H1 (cell line): ENCODE measurements at regions not wholly inside any gene's neighbourhood (a gene's known extent, or its start where the extent isn't known, plus 50 kb on each side); places are given as distances from the start of the nearest gene placed in this dataset.

Experiments used
- CTCF ChIA-PET: fragments of 300-600 bp; sonication (Branson Sonifier 250); formaldehyde crosslinking; loops from one replicate; lab custom pipeline; 2021; ENCODE audit not compliant: partially characterized antibody; lab: Charles Lee
- POLR2A ChIA-PET: fragments of 300-600 bp; sonication (Branson Sonifier 250); formaldehyde crosslinking; loops from one replicate; lab custom pipeline; 2021; ENCODE audit warnings: inconsistent platforms; ENCODE audit not compliant: partially characterized antibody; lab: Charles Lee
- DNase-seq, 2 experiments: peaks; one replicate each; pipeline versions ENCODE4 v3.0.0 to v3.0.0-alpha.2; 2010 to 2022; ENCODE audit warnings: low spot score in 2 of 2, low read depth in 1 of 2, mixed read lengths in 1 of 2
- FAIRE-seq: peaks from 2 replicates; lab custom pipeline; 2011; peaks lifted over from hg19 to GRCh38; lab: Jason Lieb, UNC
- H2AFZ ChIP-seq: 2 replicates; pipeline ENCODE4 v1.8.1; 2012; ENCODE audit warnings: low read length, inconsistent platforms
- H2AK5ac ChIP-seq: 2 replicates; pipeline ENCODE4 v1.6.1; 2013; ENCODE audit warnings: low read depth, low read length
- H2BK120ac ChIP-seq: replicated peaks from 2 replicates; pipeline ENCODE3; 2013; ENCODE audit warnings: low read depth, low read length, inconsistent platforms
- H2BK12ac ChIP-seq: 2 replicates; pipeline ENCODE4 v1.6.1; 2013; ENCODE audit warnings: low read depth, low read length
- H2BK15ac ChIP-seq: 2 replicates; pipeline ENCODE4 v1.6.1; 2013; ENCODE audit warnings: low read length
- H2BK20ac ChIP-seq: 2 replicates; pipeline ENCODE4 v1.6.1; 2013; ENCODE audit warnings: low read length
- H2BK5ac ChIP-seq: 2 replicates; pipeline ENCODE4 v1.6.1; 2013; ENCODE audit warnings: low read depth, low read length
- H3K14ac ChIP-seq: 2 replicates; pipeline ENCODE4 v1.6.1; 2013; ENCODE audit warnings: inconsistent platforms; ENCODE audit not compliant: insufficient read length
- H3K18ac ChIP-seq: 2 replicates; pipeline ENCODE4 v1.6.1; 2013; ENCODE audit warnings: low read length; ENCODE audit errors: extremely low read depth
- H3K23ac ChIP-seq: 2 replicates; pipeline ENCODE4 v1.6.1; 2013; ENCODE audit warnings: inconsistent platforms; ENCODE audit not compliant: insufficient read length
- H3K23me2 ChIP-seq: 2 replicates; pipeline ENCODE4 v1.6.1; 2013; ENCODE audit warnings: low read depth, low read length
- H3K27ac ChIP-seq: 2 replicates; pipeline ENCODE4 v1.6.1; 2011; ENCODE audit warnings: low read depth, low read length, inconsistent platforms
- H3K27me3 ChIP-seq, 4 experiments: replicated peaks in 1 of 4; 1 replicate in 1 of 4; 2 replicates in 3 of 4; pipeline versions ENCODE4 v1.6.1 to v1.8.1; 2011 to 2013; ENCODE audit warnings: low read length in 3 of 4, mild to moderate bottlenecking in 3 of 4, inconsistent platforms in 2 of 4, mixed read lengths in 2 of 4, moderate library complexity in 1 of 4; ENCODE audit not compliant: control insufficient read depth in 3 of 4, insufficient read depth in 3 of 4; ENCODE audit errors: extremely low read depth in 1 of 4
- H3K36me3 ChIP-seq, 4 experiments: 2 replicates each; pipeline versions ENCODE4 v1.6.1 to v1.8.1; 2011 to 2013; ENCODE audit warnings: mild to moderate bottlenecking in 4 of 4, low read length in 3 of 4, moderate library complexity in 2 of 4, control low read depth in 1 of 4, inconsistent platforms in 1 of 4; ENCODE audit not compliant: insufficient read depth in 4 of 4, control insufficient read depth in 2 of 4
- H3K4ac ChIP-seq: replicated peaks from 2 replicates; pipeline ENCODE3; 2013; ENCODE audit warnings: low read length, low read depth, mixed read lengths, inconsistent platforms; ENCODE audit not compliant: insufficient read length
- H3K4me1 ChIP-seq, 4 experiments: replicated peaks in 1 of 4; 1 replicate in 1 of 4; 2 replicates in 3 of 4; pipeline versions ENCODE4 v1.6.1 to v1.8.1; 2011 to 2013; ENCODE audit warnings: low read length in 3 of 4, inconsistent platforms in 2 of 4, mixed read lengths in 1 of 4; ENCODE audit not compliant: insufficient read depth in 4 of 4, control insufficient read depth in 3 of 4
- H3K4me2 ChIP-seq, 2 experiments: 2 replicates each; pipeline versions ENCODE4 v1.6.1 to v1.8.1; 2011 to 2013; ENCODE audit warnings: low read depth in 2 of 2, low read length in 2 of 2, control low read depth in 1 of 2, inconsistent platforms in 1 of 2, mild to moderate bottlenecking in 1 of 2; ENCODE audit not compliant: insufficient read depth in 1 of 2
- H3K4me3 ChIP-seq, 4 experiments: fragments of 200-600, 300-600 bp in 1 of 4; sonication (generic), shearing (Covaris generic), sonication (Bioruptor Twin) in 1 of 4; 2 replicates each; pipeline versions ENCODE4 v1.5.1 to v1.8.1; 2011 to 2016; ENCODE audit warnings: low read length in 4 of 4, low read depth in 3 of 4, control low read depth in 2 of 4, inconsistent platforms in 2 of 4, mild to moderate bottlenecking in 2 of 4, mixed read lengths in 1 of 4, moderate library complexity in 1 of 4; ENCODE audit not compliant: insufficient read depth in 2 of 4; ENCODE audit errors: extremely low read depth in 1 of 4
- H3K56ac ChIP-seq: replicated peaks from 2 replicates; pipeline ENCODE3; 2013; ENCODE audit warnings: low read depth, mild to moderate bottlenecking, mixed read lengths, low read length, inconsistent platforms; ENCODE audit not compliant: insufficient read length
- H3K79me1 ChIP-seq: 2 replicates; pipeline ENCODE4 v1.6.1; 2013; ENCODE audit warnings: low read depth, low read length, control low read depth
- H3K79me2 ChIP-seq, 2 experiments: 2 replicates each; pipeline versions ENCODE4 v1.6.1 to v1.8.1; 2012 to 2013; ENCODE audit warnings: low read length in 2 of 2, mild to moderate bottlenecking in 2 of 2, inconsistent platforms in 1 of 2; ENCODE audit not compliant: insufficient read depth in 2 of 2, control insufficient read depth in 1 of 2
- H3K9ac ChIP-seq, 4 experiments: replicated peaks in 1 of 4; 1 replicate in 1 of 4; 2 replicates in 3 of 4; pipeline versions ENCODE4 v1.6.1 to v1.8.1; 2011 to 2013; ENCODE audit warnings: low read depth in 3 of 4, low read length in 3 of 4, control low read depth in 2 of 4, mild to moderate bottlenecking in 2 of 4, moderate library complexity in 2 of 4, inconsistent platforms in 1 of 4; ENCODE audit errors: extremely low read depth in 1 of 4
- H3K9me3 ChIP-seq, 2 experiments: 2 replicates each; pipeline versions ENCODE4 v1.6.1 to v1.8.1; 2012 to 2013; ENCODE audit warnings: mild to moderate bottlenecking in 2 of 2, moderate library complexity in 2 of 2, control low read depth in 1 of 2, inconsistent platforms in 1 of 2, low read depth in 1 of 2, low read length in 1 of 2, mixed read lengths in 1 of 2; ENCODE audit not compliant: insufficient read depth in 2 of 2
- H4K20me1 ChIP-seq, 2 experiments: replicated peaks in 1 of 2; 2 replicates each; pipeline versions ENCODE3 to v1.8.1; 2011 to 2013; ENCODE audit warnings: inconsistent platforms in 2 of 2, low read length in 2 of 2, mild to moderate bottlenecking in 1 of 2; ENCODE audit not compliant: insufficient read depth in 2 of 2, control insufficient read depth in 1 of 2
- H4K5ac ChIP-seq: 2 replicates; pipeline ENCODE4 v1.6.1; 2013; ENCODE audit warnings: low read length, low read depth, mixed read lengths, inconsistent platforms; ENCODE audit not compliant: insufficient read length
- H4K8ac ChIP-seq: 2 replicates; pipeline ENCODE4 v1.8.0; 2013; ENCODE audit warnings: mild to moderate bottlenecking, moderate library complexity, low read length, inconsistent platforms; ENCODE audit not compliant: insufficient read depth; ENCODE audit errors: extremely low read depth
- H4K91ac ChIP-seq: replicated peaks from 2 replicates; pipeline ENCODE3; 2013; ENCODE audit warnings: low read length, mixed read lengths, inconsistent platforms; ENCODE audit not compliant: insufficient read length
- BCL11A ChIP-seq, 2 experiments: IDR thresholded peaks; one replicate each; pipeline ENCODE4 v1.6.1; 2011; ENCODE audit warnings: low read depth in 2 of 2, low read length in 2 of 2, mild to moderate bottlenecking in 2 of 2
- CEBPB ChIP-seq: IDR thresholded peaks from 2 replicates; pipeline ENCODE4 v1.6.1; 2012; ENCODE audit warnings: low read depth, low read length
- E2F6 ChIP-seq: IDR thresholded peaks from 2 replicates; pipeline ENCODE4 v1.6.1; 2012; ENCODE audit warnings: inconsistent platforms
- EP300 ChIP-seq, 2 experiments: IDR thresholded peaks; 1 replicate in 1 of 2; 2 replicates in 1 of 2; pipeline ENCODE4 v1.6.1; 2011 to 2012; ENCODE audit warnings: low read depth in 2 of 2, low read length in 2 of 2, mild to moderate bottlenecking in 2 of 2, borderline replicate concordance in 1 of 2, inconsistent platforms in 1 of 2, moderate library complexity in 1 of 2
- GTF2F1 ChIP-seq: IDR thresholded peaks from 2 replicates; pipeline ENCODE4 v1.6.1; 2012; ENCODE audit warnings: low read depth, low read length, improper control_type of control experiment, borderline replicate concordance
- PHF8 ChIP-seq: fragments of 200-600 bp; sonication (generic); conservative IDR thresholded peaks from 2 replicates; pipeline ENCODE4 v1.7.1; 2012; ENCODE audit warnings: low read depth, mild to moderate bottlenecking, inconsistent platforms, low read length, moderate library complexity
- SIN3A ChIP-seq, 2 experiments: IDR thresholded peaks in 1 of 2; conservative IDR thresholded peaks in 1 of 2; 2 replicates each; pipeline ENCODE4 v1.6.1; 2011 to 2012; ENCODE audit warnings: low read length in 2 of 2, improper control_type of control experiment in 1 of 2, low read depth in 1 of 2, mild to moderate bottlenecking in 1 of 2
- TCF12 ChIP-seq: IDR thresholded peaks from 2 replicates; pipeline ENCODE4 v1.6.1; 2011; ENCODE audit warnings: low read depth, mild to moderate bottlenecking, low read length
- WGBS, 2 experiments: shearing (Covaris generic) in 1 of 2; methylation state at CpG; one replicate each; pipeline versions ENCODE4 v1.1.6 to v1.1.7; 2013 to 2015; ENCODE audit warnings: low lambda C conversion rate in 2 of 2, mixed read lengths in 2 of 2, inconsistent platforms in 1 of 2, low coverage in 1 of 2, missing lambda C conversion rate in 1 of 2; ENCODE audit not compliant: insufficient replicate concordance in 2 of 2, insufficient coverage in 1 of 2, insufficient read length in 1 of 2; ENCODE audit errors: extremely low coverage in 1 of 2, missing lambda C conversion rate in 1 of 2; 5-methylcytosine and 5-hydroxymethylcytosine counted together

DNA sequence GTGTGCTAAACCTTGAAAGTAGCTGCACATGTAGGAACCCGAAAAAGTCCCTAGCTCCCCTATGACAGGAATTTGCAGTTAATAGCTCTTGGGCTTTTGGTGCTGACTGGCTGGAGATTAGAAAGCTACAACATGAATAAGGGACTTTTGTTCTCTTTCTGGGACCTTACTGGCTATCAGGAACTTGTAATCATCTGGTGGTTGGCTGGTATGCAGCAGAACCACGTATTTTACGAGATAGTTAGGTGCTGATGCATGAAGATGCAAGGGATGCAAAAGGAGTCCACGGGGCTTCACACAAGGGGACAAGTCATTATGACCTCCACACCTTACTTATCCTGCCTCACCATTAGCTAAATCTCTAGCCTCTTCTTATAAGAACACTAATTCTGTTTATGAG, 190.2 kb upstream of the NRXN1 start:
- no peak overlapping the region for H2BK5ac ChIP-seq
- H2BK12ac ChIP-seq, result no peak overlapping the region
- no peak overlapping the region for H3K4ac ChIP-seq
- H3K9ac ChIP-seq, result no peak overlapping the region
- H2BK120ac ChIP-seq, result no peak overlapping the region
- POLR2A ChIA-PET, result interaction anchor here (0.6 kb wide), 1 partner anchor 52 kb away, joined by 4 read pairs; no protein-coding TSS in a partner anchor
- no peaks in the 10 kb centered on the region for H3K23me2 ChIP-seq
- no peak overlapping the region for H3K23ac ChIP-seq
- no peaks in the 10 kb centered on the region for H3K79me1 ChIP-seq
- no peaks in the 10 kb centered on the region for H3K79me2 ChIP-seq
- H3K4me3 ChIP-seq, result no peak overlapping the region
- no peak overlapping the region for H4K5ac ChIP-seq
- H3K56ac ChIP-seq, result no peak overlapping the region
- no peak overlapping the region for H3K18ac ChIP-seq
- no peak overlapping the region for H2BK15ac ChIP-seq
- CTCF ChIA-PET, result interaction anchor here (0.6 kb wide), 2 partner anchors 10 to 261 kb away, joined by 3 read pairs; no protein-coding TSS in a partner anchor
- no peaks in the 10 kb centered on the region for H3K36me3 ChIP-seq
- no peak overlapping the region for H2BK20ac ChIP-seq
- H4K91ac ChIP-seq, result no peak overlapping the region
- no peaks in the 10 kb centered on the region for H3K27me3 ChIP-seq
- no peak for TF ChIP-seq PHF8
- TF ChIP-seq SIN3A (conservative IDR thresholded peaks at IDR 0.05 in 1 of 2, IDR thresholded peaks at IDR 0.05 in 1 of 2; ENCODE audit: low read depth in 1 of 2, low read length in 2 of 2), result no peak
- TF ChIP-seq BCL11A (IDR thresholded peaks at IDR 0.05; ENCODE audit: low read depth in 2 of 2, low read length in 2 of 2), result no peak
- TF ChIP-seq EP300 (IDR thresholded peaks at IDR 0.05; ENCODE audit: borderline replicate concordance in 1 of 2, low read depth in 2 of 2, low read length in 2 of 2), result no peak
- TF ChIP-seq E2F6, result no peak
- TF ChIP-seq TCF12, result no peak
- no peak for TF ChIP-seq CEBPB
- no peak for TF ChIP-seq GTF2F1
- H4K20me1 ChIP-seq, result no peaks in the 10 kb centered on the region
- no peak overlapping the region for H3K27ac ChIP-seq
- no peak overlapping the region for H2AK5ac ChIP-seq
- H3K4me2 ChIP-seq, result no peak overlapping the region
- no peaks in the 10 kb centered on the region for H3K9me3 ChIP-seq
- no peak overlapping the region for H2AFZ ChIP-seq
- FAIRE-seq, result no peak
- 96% methylated on average over 4 of the region's 4 CpGs; no CpG with 5 or more reads in 1 of the 2 experiments for WGBS, 2 experiments
- no peak overlapping the region for H3K14ac ChIP-seq
- H4K8ac ChIP-seq, result no peak overlapping the region
- H3K4me1 ChIP-seq, result peaks cover 0 to 2% (median 0%) of the 10 kb centered on the region in 4 experiments; a peak in 1 of 7 replicates
- DNase-seq, result no peak
